ENCODE measurements at regions not wholly inside any gene's neighbourhood (a gene's known extent, or its start where the extent isn't known, plus 50 kb on each side); places are given as distances from the start of the nearest gene placed in this dataset.

- TF ChIP-seq SP1 (CRISPR knock-in tag; conservative IDR thresholded peaks at IDR 0.05) (no peak), NFYB (CRISPR knock-in tag; conservative IDR thresholded peaks at IDR 0.05; ENCODE audit: low read depth) (no peak), ZNF317 (CRISPR knock-in tag; IDR thresholded peaks at IDR 0.05; ENCODE audit: borderline replicate concordance, low read depth) (no peak), CTCF (IDR thresholded peaks at IDR 0.05) (no peak), TEAD4 (CRISPR knock-in tag; IDR thresholded peaks at IDR 0.05) (no peak), ZNF232 (CRISPR knock-in tag; IDR thresholded peaks at IDR 0.05) (no peak), ZNF671 (CRISPR knock-in tag; IDR thresholded peaks at IDR 0.05) (no peak), NR2C2 (CRISPR knock-in tag; IDR thresholded peaks at IDR 0.05) (no peak), CREB1 (CRISPR knock-in tag; IDR thresholded peaks at IDR 0.05) (no peak), HMGA2 (CRISPR knock-in tag; IDR thresholded peaks at IDR 0.05) (no peak), CREM (CRISPR knock-in tag; IDR thresholded peaks at IDR 0.05) (no peak)
Measured at GRCh38 chr11:121924191-121924590, 191.8 kb downstream of the BLID start.
